IMR-90 (cell line): ENCODE measurements at regions not wholly inside any gene's neighbourhood (a gene's known extent, or its start where the extent isn't known, plus 50 kb on each side); places are given as distances from the start of the nearest gene placed in this dataset.

ENCODE experiments used
- CTCF ChIP-seq: conservative IDR thresholded peaks from 2 replicates; pipeline ENCODE4 v1.5.1; 2012; ENCODE audit warnings: mild to moderate bottlenecking, low read depth, low read length, improper control_type of control experiment
- MAZ ChIP-seq: IDR thresholded peaks from 2 replicates; pipeline ENCODE4 v1.6.1; 2012; ENCODE audit warnings: low read depth, mild to moderate bottlenecking, low read length, improper control_type of control experiment, moderate library complexity, borderline replicate concordance
- POLR2A ChIP-seq: IDR thresholded peaks from 2 replicates; pipeline ENCODE4 v1.6.1; 2012; ENCODE audit warnings: mild to moderate bottlenecking, low read depth, low read length
- RFX5 ChIP-seq: IDR thresholded peaks from 2 replicates; pipeline ENCODE4 v1.8.0; 2012; ENCODE audit warnings: low read depth, mild to moderate bottlenecking, low read length, moderate library complexity

- TF ChIP-seq MAZ, result no peak
- TF ChIP-seq CTCF, result no peak
- TF ChIP-seq RFX5, result no peak
- TF ChIP-seq POLR2A, result no peak
Measured at GRCh38 chr3:1616744-1617143, 481.9 kb upstream of the CNTN4 start.
